Activated T-cell treated with anti-CD3 and anti-CD28 coated beads, Interleukin-2, amount 50 U/mL, for 4 hours (primary cell): ENCODE measurements at regions not wholly inside any gene's neighbourhood (a gene's known extent, or its start where the extent isn't known, plus 50 kb on each side); places are given as distances from the start of the nearest gene placed in this dataset.

Source experiments
- ATAC-seq, 2 donors: fragments of 200-7000 bp; cut with Tn5 transposase; one replicate each; pipeline ENCODE4 v1.10.0; 2021
- DNase-seq: peaks from one replicate; pipeline ENCODE4 v3.0.0-alpha.2; 2020
- H3K27me3 Mint-ChIP-seq: one replicate; pipeline ENCODE4 v1.8.0; 2021; ENCODE audit warnings: low read depth, mixed read lengths
- H3K36me3 Mint-ChIP-seq: one replicate; pipeline ENCODE4 v1.8.0; 2022; ENCODE audit warnings: mixed read lengths; ENCODE audit not compliant: insufficient read depth
- H3K4me1 Mint-ChIP-seq: one replicate; pipeline ENCODE4 v1.8.0; 2021; ENCODE audit warnings: low read depth, mixed read lengths
- H3K4me3 Mint-ChIP-seq: one replicate; pipeline ENCODE4 v1.8.0; 2021; ENCODE audit warnings: mild to moderate bottlenecking, moderate library complexity, mixed read lengths
- H3K9me3 Mint-ChIP-seq: one replicate; pipeline ENCODE4 v1.8.0; 2021; ENCODE audit warnings: mixed read lengths

DNA sequence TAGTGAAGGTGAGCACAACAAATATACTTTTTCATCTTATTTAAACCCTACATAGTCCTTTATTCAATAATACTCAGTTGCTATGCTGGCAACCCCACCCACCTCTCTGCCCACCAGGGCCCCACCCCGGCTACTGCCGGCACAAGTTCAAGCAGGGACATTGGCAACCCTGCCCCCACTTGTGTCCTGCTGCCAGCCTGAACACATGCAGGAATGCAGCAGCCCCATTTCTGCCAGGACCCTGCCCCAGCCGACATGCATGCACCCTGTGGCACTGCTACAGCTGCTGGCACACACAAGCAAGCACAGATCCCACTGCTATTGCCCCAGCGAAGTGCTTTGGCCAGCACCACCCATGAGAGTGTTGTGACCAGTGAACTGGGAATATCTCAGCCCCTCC lies 289.8 kb downstream of the COG6 start:
- H3K4me1 Mint-ChIP-seq, result peaks cover 14% of the 10 kb centered on the region
- no peak for ATAC-seq

DNA sequence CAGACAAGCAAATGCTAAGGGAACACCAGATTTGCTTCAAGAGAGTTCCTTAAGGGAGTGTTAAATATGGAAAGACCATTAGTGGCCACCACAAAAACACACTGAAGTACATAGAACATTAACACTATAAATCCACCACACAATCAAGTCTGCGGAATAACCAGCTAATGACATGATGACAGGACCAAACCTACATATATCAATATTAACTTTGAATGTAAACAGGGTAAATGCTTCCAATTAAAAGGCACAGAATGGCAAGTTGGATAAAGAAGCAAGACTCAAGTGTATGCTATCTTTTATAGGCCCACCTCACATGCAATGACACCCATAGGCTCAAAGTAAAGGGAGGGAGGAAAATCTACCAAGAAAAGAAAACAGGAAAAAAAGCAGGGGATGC lies 291.3 kb downstream of the COG6 start:
- H3K27me3 Mint-ChIP-seq, result no peaks in the 10 kb centered on the region

More for the DNA sequence above, 289.8 kb downstream of the COG6 start:
- Mint-ChIP-seq H3K27me3 (no peaks in the 10 kb centered on the region), H3K36me3 (no peaks in the 10 kb centered on the region), H3K4me3 (no peak overlapping the region), H3K9me3 (no peaks in the 10 kb centered on the region)
- no peak for DNase-seq

DNA sequence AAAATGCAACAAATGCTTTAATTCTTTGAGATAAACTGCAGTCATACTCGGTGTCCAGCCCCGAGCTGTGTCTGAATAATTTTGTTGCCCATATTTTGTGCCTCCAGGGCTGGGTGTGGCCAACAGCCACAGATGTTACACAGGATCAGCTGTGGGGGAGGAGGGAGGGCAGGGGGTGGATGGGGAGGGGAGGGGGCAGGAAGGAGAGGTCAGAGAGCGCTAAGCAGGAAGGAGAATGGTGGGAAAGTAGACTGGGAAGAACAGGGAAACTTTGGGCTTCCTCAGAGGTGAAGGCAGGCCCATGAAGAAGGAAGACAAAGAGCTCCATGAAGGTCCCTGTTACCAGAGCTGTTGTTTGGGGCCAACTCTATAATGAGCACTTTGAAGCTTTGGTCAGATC lies 295.8 kb downstream of the COG6 start:
- H3K4me1 Mint-ChIP-seq, result peaks cover 44% of the 10 kb centered on the region
- H3K9me3 Mint-ChIP-seq, result no peaks in the 10 kb centered on the region
- DNase-seq (no peak), ATAC-seq (no peak)
- H3K27me3 Mint-ChIP-seq, result no peaks in the 10 kb centered on the region
- no peaks in the 10 kb centered on the region for H3K36me3 Mint-ChIP-seq
- no peak overlapping the region for H3K4me3 Mint-ChIP-seq

More for the DNA sequence above, 291.3 kb downstream of the COG6 start:
- DNase-seq (no peak), ATAC-seq (no peak)
- Mint-ChIP-seq H3K36me3 (no peaks in the 10 kb centered on the region), H3K4me1 (peaks cover 21% of the 10 kb centered on the region), H3K9me3 (no peaks in the 10 kb centered on the region), H3K4me3 (no peak overlapping the region)

DNA sequence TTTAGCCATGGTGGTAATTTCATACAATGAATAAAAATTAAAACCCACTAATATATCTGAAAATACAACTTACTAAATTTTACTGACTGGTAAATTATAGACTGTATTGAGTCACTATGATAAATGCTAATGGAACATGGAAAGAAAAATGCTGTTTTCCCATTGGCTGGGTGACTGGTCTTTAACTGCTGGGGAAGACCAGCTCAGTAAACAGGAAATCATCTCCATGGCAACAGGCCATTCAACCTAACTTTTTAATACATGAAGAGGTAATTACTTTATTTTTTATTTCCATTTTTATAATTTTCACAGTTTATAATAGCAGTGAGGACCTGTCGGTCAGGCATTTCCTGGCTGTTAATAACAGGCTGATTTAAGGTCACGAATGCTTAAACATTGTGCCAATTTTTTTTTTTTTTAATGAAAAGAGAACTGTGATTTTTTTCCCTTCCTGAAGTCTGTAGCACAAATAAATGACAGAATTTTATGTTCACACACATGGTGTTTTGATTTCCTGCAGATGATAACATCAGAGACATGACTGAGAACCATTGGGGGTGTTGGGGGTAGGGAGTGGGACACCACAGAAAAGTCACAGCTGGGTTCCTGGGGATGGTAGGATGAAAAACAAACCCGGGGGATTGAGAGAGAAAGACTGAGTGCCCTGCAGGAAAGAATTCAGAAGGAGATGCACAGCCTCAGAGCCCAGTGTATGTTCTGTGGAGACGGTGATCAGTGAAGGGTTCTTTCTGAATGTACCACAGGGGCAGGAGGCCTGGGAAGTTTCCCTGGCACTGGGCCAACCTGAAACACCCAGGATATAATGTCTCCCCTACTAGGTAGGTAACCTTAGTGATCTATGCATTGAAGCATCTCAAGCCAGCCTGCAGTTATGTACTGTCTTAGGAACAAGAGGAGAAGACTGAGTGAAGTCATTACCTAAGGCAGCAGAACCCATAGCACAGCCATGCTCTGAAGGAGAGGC lies 297.1 kb downstream of the COG6 start:
- Mint-ChIP-seq H3K36me3 (no peaks in the 10 kb centered on the region), H3K9me3 (no peaks in the 10 kb centered on the region), H3K4me3 (no peak overlapping the region), H3K4me1 (peaks cover 56% of the 10 kb centered on the region), H3K27me3 (no peaks in the 10 kb centered on the region)
- ATAC-seq (no peak), DNase-seq (peak; percentile 6)

DNA sequence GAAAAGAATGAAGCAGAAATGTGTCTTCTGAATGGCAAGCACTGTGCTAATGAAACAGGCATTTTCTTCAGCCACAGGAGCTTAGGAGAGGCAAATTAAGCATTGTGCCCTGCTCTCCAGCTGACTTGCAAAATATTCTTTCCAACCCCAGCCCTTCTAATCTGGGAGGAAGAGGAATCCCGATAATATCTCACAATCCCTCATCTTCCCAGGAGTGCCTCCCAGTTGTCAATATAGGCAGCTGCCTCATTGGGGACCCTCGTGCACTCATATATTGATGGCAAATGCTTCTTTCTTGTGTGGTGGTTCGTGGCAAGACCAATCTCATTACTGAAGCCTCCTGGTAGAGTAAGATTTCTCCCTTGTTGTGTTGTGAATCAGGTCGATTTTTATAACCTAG lies 299.0 kb downstream of the COG6 start:
- Mint-ChIP-seq H3K4me1 (peaks cover 62% of the 10 kb centered on the region), H3K9me3 (no peaks in the 10 kb centered on the region), H3K4me3 (no peak overlapping the region), H3K36me3 (no peaks in the 10 kb centered on the region), H3K27me3 (no peaks in the 10 kb centered on the region)
- ATAC-seq, result no peak
- no peak for DNase-seq

DNA sequence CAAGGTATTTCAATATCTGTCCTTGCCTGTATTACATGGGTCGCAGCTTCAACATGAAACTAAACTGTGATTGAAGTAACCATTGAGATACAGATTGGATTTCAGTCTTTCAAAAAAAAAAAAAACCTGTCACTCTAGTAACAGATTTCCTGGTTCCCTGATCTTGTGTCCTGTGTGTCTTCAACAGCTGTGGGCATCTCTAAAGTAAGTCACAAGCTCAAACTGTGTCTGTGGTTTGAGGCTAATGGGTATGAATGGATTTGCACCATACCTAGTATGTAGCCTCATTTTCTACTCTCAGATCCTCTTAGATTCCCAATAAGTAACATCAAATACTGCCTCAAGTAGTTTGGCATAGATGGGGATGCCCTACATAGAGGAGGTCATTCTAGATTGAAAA lies 300.1 kb downstream of the COG6 start:
- no peak for ATAC-seq
- no peaks in the 10 kb centered on the region for H3K27me3 Mint-ChIP-seq
- no peaks in the 10 kb centered on the region for H3K9me3 Mint-ChIP-seq
- peaks cover 72% of the 10 kb centered on the region for H3K4me1 Mint-ChIP-seq
- no peaks in the 10 kb centered on the region for H3K36me3 Mint-ChIP-seq
- DNase-seq, result no peak
- no peak overlapping the region for H3K4me3 Mint-ChIP-seq

DNA sequence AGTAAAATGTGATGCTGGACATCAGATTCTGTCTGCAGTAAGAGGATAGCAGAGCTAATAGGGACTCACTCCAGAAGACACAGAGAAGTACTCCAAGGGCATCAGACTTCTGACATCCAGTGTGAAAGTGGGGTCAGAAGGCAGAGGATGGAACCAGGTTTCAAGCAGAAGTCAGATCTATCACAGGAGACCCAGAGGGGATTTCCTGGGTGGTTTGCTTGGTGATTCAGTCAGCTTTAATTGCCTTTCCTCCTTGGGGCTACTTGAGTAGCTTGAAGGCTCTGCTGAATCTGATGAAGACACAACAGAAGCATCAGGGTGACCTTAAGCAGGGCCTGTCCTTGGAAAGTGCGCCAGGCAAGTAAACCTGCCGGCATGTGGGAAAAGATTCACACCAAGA lies 300.6 kb downstream of the COG6 start:
- Mint-ChIP-seq H3K27me3 (no peaks in the 10 kb centered on the region), H3K4me1 (peaks cover 71% of the 10 kb centered on the region), H3K9me3 (no peaks in the 10 kb centered on the region), H3K4me3 (no peak overlapping the region), H3K36me3 (no peaks in the 10 kb centered on the region)
- ATAC-seq (peak; percentile 96), DNase-seq (peak; percentile 18)

DNA sequence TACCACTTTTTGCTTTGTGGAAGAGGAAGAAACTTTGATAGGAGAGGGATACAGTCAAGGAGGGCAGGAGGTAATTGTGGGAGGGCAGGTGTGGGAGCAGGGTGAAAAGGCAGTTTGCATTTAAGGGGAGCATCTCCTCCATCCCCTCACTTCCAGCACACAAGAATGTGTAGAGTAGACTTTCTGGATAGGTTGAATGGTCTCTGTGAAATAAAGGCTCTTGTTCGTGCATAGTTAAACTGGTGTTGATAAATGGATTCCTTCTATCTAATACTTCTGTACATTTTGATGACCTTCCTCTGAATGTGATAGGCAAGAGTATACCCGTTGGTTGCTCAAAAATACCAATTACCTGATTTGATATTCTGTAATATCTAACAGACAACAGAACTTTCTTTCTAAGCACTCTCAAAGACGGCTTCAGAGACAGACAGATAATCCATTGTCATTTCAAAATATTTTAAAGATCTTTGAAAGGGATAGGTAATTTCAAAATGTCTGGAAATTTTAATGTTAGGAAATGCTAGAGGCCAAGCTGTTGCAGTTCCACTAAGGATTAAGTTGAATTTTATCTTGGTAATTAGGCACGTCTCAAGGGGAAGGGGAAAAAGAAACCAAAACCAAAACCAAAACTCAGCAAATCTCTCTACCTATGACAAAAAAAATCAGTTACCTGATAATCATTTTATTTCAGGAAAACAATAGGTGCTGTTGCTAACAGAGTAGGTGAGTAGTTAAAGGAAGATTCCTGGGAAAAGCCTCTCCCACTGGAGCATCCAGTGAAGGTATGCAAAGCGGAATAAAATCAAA lies 302.6 kb downstream of the COG6 start:
- Mint-ChIP-seq H3K4me3 (peak overlapping the region; percentile 58), H3K4me1 (peaks cover 52% of the 10 kb centered on the region), H3K27me3 (no peaks in the 10 kb centered on the region), H3K9me3 (peaks cover 4% of the 10 kb centered on the region), H3K36me3 (no peaks in the 10 kb centered on the region)
- DNase-seq (no peak), ATAC-seq (no peak)

DNA sequence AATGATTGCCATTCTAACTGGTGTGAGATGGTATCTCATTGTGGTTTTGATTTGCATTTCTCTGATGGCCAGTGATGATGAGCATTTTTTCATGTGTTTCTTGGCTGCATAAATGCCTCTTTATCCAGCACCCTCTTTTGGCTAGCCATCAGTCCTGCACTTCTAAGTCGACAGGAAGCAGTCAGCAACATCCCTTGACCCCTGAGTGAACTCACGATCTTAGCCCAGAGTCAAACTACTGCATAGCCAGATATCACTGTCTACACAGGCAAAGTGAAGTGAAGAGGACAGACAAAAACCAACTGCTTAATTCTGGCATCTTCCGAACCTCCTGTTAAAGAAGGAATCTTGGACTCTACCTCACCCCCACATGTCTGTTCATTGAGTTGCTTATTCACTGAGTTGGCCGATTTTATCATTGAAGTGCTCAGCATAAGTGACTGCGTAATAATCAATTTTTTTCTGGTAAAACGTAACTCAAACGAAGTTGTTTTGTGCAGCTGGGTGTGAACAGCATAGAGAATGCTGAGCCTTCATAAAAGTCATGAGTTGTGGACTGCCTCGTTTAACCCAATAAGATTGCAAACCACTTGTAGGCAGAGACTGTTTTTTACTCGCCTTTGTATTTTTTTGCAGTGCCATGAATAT lies 304.2 kb downstream of the COG6 start:
- Mint-ChIP-seq H3K36me3 (no peaks in the 10 kb centered on the region), H3K4me3 (no peak overlapping the region), H3K4me1 (peaks cover 48% of the 10 kb centered on the region), H3K27me3 (no peaks in the 10 kb centered on the region), H3K9me3 (peaks cover 4% of the 10 kb centered on the region)
- DNase-seq, result no peak
- no peak for ATAC-seq

DNA sequence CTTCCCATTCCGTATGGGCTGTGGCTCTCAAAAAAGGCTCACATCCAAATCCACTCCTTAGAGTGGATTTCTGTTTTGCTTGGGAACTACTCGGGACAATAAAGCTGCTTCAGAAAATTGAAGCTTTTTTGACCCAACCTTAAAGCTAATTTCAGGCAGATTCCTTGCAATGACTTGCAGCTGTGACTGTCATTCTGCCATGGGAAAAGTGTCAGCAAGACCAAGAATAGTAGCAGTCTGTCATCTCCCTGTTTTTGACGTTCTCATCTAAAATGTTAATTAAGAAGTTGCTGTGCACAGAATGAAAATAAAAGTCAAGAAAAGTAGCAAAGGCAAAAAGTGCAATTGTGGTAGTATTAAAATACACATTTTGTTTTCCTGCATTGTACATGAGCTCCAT lies 304.7 kb downstream of the COG6 start:
- Mint-ChIP-seq H3K27me3 (no peaks in the 10 kb centered on the region), H3K9me3 (peaks cover 4% of the 10 kb centered on the region), H3K4me3 (no peak overlapping the region), H3K4me1 (peaks cover 46% of the 10 kb centered on the region), H3K36me3 (no peaks in the 10 kb centered on the region)
- DNase-seq (no peak), ATAC-seq (no peak)

DNA sequence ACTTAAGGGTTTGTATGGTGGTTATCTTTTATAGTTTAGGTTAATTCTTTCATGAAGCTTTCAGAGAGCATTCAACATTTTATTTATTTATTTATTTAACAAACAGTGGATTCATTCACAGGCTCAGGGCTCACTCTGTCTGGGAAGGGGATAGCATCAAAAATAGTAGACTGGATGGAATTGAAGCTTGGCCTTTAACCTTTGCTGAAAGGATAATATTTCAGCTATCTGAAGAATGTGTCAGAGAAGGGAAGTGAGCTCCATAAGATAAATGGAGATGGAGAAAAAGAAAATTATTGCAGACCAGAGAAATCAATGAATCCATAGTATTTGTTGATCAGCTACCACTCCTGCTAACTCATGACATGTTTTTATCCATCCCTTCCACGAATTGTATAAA lies 305.6 kb downstream of the COG6 start:
- peaks cover 38% of the 10 kb centered on the region for H3K4me1 Mint-ChIP-seq
- H3K4me3 Mint-ChIP-seq, result no peak overlapping the region
- no peaks in the 10 kb centered on the region for H3K36me3 Mint-ChIP-seq
- no peak for DNase-seq
- no peaks in the 10 kb centered on the region for H3K27me3 Mint-ChIP-seq
- no peak for ATAC-seq
- peaks cover 4% of the 10 kb centered on the region for H3K9me3 Mint-ChIP-seq

DNA sequence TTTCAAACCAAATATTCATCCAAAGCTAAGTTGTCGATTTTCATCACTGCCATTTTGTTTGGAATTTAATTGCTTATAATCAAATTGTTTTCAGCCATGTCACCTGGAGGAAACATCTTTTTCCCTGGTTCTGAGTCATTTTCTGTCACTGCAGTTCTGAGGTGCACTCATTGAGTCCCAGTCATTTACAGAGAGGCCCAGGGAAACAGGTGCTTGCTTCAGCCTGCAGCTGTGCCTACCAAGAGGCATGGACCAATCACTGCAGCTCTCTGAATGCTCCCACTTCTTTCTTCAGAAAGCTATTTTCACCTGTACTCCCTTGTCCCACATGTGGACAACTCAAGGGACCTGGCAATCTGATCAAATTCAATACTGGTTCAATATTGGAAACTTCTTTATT lies 308.1 kb downstream of the COG6 start:
- H3K27me3 Mint-ChIP-seq, result no peaks in the 10 kb centered on the region
- no peak for DNase-seq

DNA sequence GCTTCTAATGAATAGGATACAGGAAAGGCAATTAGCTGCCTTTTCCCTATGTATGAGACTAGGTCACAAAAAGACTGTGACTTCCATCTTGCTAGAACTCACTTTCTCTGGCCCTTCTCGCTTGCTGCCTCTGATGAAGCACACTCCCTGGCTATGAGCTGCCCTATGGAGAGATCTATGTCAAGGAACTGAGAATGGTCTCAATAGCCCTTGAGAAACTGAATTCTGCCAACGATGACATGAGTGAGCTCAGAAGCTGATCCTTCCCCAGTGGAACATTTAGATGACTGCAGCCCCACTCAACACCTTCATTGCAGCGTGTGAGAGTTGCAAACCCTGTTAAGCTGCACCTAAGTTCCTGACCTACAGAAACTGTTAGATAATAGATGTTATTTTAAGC lies 309.8 kb downstream of the COG6 start:
- peaks cover 1% of the 10 kb centered on the region for H3K4me1 Mint-ChIP-seq
- no peak overlapping the region for H3K4me3 Mint-ChIP-seq

More for the DNA sequence above, 308.1 kb downstream of the COG6 start:
- no peak overlapping the region for H3K4me3 Mint-ChIP-seq
- peaks cover 4% of the 10 kb centered on the region for H3K9me3 Mint-ChIP-seq
- peaks cover 13% of the 10 kb centered on the region for H3K4me1 Mint-ChIP-seq
- peak in 1 of 2 donors; percentile 28 for ATAC-seq
- H3K36me3 Mint-ChIP-seq, result no peaks in the 10 kb centered on the region

DNA sequence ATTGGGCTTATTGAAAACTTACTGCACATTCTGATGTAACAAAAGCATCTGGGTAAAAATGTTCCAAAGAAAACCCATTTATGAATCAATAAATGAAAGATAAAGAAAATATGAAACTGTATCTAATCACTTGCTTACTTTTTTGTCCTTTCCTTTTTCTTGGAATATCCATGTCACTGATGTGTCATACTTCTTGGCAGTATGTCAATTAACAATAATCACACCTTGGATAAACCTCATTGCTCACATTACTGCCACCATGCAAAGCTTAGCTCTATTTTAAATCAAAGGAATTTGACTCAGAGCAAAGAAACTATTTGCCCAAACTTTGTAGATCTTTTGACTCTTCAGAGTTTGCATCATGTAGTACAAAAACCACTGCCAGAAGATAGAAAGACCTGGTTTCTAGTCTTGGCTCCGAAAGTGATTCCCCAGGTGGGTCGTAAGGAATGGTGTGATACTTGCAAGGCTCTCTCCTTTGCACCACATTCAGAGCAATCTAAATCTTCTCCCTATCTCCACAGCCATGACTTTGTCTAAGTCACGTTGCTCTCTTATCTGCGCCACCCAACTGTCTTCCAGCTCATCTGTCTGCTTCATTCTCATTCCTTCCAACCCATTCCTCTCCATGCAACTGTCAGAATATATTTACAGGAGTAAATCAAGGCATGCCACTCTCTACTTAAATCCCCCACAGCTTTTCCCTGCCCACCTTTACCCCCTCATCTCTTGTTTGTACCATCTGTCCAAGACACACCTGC lies 311.9 kb downstream of the COG6 start:
- Mint-ChIP-seq H3K4me3 (no peak overlapping the region), H3K27me3 (no peaks in the 10 kb centered on the region), H3K36me3 (no peaks in the 10 kb centered on the region), H3K9me3 (peaks cover 4% of the 10 kb centered on the region), H3K4me1 (no peaks in the 10 kb centered on the region)
- DNase-seq, result no peak
- ATAC-seq, result no peak

More for the DNA sequence above, 309.8 kb downstream of the COG6 start:
- DNase-seq (no peak), ATAC-seq (no peak)
- no peaks in the 10 kb centered on the region for H3K27me3 Mint-ChIP-seq
- peaks cover 4% of the 10 kb centered on the region for H3K9me3 Mint-ChIP-seq
- H3K36me3 Mint-ChIP-seq, result no peaks in the 10 kb centered on the region
